Lower leg skin (tissue), 4 donors: ENCODE measurements at regions not wholly inside any gene's neighbourhood (a gene's known extent, or its start where the extent isn't known, plus 50 kb on each side); places are given as distances from the start of the nearest gene placed in this dataset.
"Not testable (repeated sequence)": the region's sequence is repeated elsewhere in the genome, so short reads cannot be mapped to it uniquely, and the experiment has no call there.

Source experiments
- DNase-seq, 2 donors: peaks; one replicate each; pipeline ENCODE4 v3.0.0-alpha.2; 2019; ENCODE audit warnings: low spot score in 2 of 2
- H3K4me3 ChIP-seq: fragments of 200-600 bp; sonication (generic); 2 replicates; pipeline ENCODE4 v1.5.1; 2017; ENCODE audit warnings: mild to moderate bottlenecking, low read depth; ENCODE audit not compliant: poor library complexity, severe bottlenecking
- CTCF ChIP-seq, 3 donors: fragments of 450-650 bp; IDR thresholded peaks; one replicate each; pipeline ENCODE4 v1.5.1; 2016; ENCODE audit warnings: antibody characterized with exemption in 3 of 3, mild to moderate bottlenecking in 3 of 3, moderate library complexity in 2 of 3
- POLR2A ChIP-seq, 2 donors: fragments of 450-650 bp; IDR thresholded peaks; one replicate each; pipeline ENCODE4 v1.6.1; 2016 to 2017; ENCODE audit warnings: antibody characterized with exemption in 2 of 2, mild to moderate bottlenecking in 1 of 2, moderate library complexity in 1 of 2
- WGBS, 2 donors: methylation state at CpG; one replicate each; pipeline ENCODE4 v1.1.5; 2018; 5-methylcytosine and 5-hydroxymethylcytosine counted together
- intact Hi-C: fragments of 100-400 bp; cut with DNase I; formaldehyde crosslinking; loops from one replicate; pipeline ENCODE4 v1.15.0; 2023; ENCODE audit warnings: low total_unique reads

GRCh38 chr5:67986761-67987160 is 228.8 kb upstream of the PIK3R1 start:
- no peak overlapping the region for H3K4me3 ChIP-seq
- 57 to 72% methylated on average over 2 of the region's 2 CpGs for WGBS, 2 donors
- DNase-seq = no peak
- TF ChIP-seq POLR2A (IDR thresholded peaks at IDR 0.05) (no peak), CTCF (IDR thresholded peaks at IDR 0.05) (no peak)
- intact Hi-C loops = no loop called here

DNA sequence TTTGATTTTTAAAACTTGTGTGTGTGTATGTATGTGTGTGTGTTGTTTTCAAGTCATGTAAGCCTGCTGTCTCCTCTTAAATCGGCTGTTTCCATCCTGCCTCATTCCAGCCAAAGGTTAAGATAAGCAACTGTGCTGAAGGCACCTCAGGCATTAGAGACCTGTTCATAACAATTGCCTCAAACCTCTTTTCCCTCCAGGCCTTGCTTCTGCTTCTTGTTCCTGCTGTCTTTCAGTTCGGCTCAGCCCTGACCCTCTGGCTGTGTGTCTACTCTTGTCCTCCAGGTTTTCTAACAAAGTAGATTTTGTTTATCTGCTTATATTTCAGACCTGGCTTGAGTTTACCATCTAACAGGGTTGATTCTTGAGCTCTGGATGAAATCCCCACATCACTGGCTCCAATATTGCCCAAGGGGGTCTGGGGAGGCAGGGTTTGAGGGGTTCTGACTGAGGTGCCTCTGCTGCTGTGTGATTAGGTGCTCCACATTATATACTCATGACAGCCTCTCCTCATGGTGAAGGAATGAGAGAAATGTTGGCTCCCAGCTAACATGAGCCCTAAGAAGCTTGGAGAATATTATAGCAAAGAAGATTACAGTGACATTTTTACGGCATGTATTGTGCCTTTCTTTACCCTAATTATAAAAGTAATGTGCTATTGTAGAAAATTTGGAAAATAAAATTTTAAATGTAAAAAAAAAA is 229.7 kb upstream of the PIK3R1 start:
- intact Hi-C loops = no loop called here
- H3K4me3 ChIP-seq = no peak overlapping the region
- WGBS, 2 donors = 81 to 90% methylated on average over 3 of the region's 3 CpGs
- TF ChIP-seq CTCF (IDR thresholded peaks at IDR 0.05) (no peak), POLR2A (IDR thresholded peaks at IDR 0.05) (no peak)
- no peak for DNase-seq

DNA sequence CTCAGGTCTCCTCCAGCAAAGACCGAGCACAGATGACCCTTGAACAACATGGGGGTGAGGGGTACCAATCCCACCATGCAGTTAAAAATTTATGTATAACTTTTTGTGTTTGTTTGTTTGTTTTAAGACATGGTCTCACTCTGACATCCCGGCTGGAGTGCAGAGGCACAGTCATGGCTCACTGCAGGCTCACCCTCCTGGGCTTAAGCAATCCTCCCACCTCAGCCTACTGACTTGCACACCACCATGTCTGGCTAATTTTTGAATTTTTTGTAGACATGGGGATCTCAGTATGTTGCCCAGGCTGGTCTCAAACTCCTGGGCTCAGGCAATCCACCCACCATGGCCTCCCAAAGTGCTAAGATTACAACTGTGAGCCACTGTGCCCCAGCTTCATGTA is 231.0 kb upstream of the PIK3R1 start:
- intact Hi-C loops = no loop called here
- DNase-seq = no peak
- H3K4me3 ChIP-seq = no peak overlapping the region
- TF ChIP-seq POLR2A (IDR thresholded peaks at IDR 0.05) (no peak), CTCF (IDR thresholded peaks at IDR 0.05) (no peak)
- 97 to 99% methylated on average over 2 of the region's 2 CpGs for WGBS, 2 donors

DNA sequence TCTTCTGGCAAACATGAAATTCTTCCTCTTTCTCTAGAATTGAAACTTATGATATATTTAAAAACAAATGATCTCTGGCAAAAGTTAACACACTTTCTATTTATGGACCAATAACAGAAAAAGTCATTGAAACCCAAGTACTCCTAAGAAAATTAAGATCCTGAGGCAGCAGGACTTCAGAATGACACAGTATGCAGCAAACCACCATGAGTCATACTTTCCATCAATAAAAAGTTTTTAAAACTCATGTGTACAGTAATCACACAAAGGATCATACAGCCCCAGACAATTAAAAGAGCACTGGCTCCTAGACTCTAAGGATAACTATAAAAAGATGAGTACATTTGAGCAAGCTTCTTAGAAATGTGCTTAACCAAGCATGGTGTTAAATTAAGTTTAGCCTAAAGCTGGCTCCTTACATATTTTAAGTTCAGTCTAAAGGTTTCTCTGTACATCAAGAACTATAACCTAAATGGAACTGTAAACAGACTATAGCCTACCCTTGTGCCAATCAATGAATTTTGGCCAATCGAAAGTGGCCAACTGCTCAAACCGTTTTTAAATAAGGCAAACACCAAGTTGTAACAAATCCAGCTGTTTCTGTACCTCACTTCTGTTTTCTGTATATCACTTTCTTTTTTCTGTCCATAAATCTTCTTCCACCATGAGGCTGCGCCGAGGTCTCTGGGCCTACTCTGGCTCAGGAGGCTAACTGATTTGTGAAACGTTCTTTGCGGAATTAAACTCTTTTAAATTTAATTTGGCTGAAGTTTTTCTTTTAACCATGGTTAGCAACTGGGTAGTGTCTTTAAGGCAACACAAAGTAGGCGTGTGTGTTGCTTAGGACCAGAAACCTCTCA is 232.1 kb upstream of the PIK3R1 start:
- TF ChIP-seq POLR2A (IDR thresholded peaks at IDR 0.05) (no peak), CTCF (IDR thresholded peaks at IDR 0.05) (no peak)
- WGBS, 2 donors = 83 to 84% methylated on average over 7 of the region's 7 CpGs
- intact Hi-C loops = no loop called here
- no peak for DNase-seq
- no peak overlapping the region for H3K4me3 ChIP-seq

GRCh38 chr5:67982160-67982559 is 233.4 kb upstream of the PIK3R1 start:
- H3K4me3 ChIP-seq, intact Hi-C loops, DNase-seq: not testable (repeated sequence)
- 92 to 94% methylated on average over 4 of the region's 4 CpGs for WGBS, 2 donors

DNA sequence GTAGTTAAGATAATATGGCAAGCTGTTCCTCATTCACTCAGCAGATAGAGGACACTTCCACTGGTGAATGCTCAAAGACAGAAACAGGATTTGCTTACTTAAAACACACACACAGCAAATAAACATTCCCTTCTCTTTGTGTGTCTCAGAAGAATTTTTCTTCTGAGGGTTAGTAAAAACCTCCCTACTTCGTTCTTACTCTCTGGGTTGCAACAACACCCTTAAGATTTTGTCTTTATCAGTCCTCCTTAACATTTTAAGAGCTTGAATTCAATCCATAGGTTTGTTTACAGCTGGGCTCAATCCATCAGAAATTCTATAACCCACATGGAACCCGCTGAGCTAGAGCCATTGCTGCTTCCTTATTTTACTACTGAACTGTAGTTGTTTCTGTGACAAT is 237.4 kb upstream of the PIK3R1 start:
- WGBS, 2 donors = 71 to 78% methylated on average over 2 of the region's 2 CpGs
- DNase-seq = no peak
- TF ChIP-seq CTCF (IDR thresholded peaks at IDR 0.05) (no peak), POLR2A (IDR thresholded peaks at IDR 0.05) (no peak)
- no peak overlapping the region for H3K4me3 ChIP-seq
- intact Hi-C loops = no loop called here
